ENCODE measurements at regions not wholly inside any gene's neighbourhood (a gene's known extent, or its start where the extent isn't known, plus 50 kb on each side); places are given as distances from the start of the nearest gene placed in this dataset.
"Not testable (repeated sequence)": the region's sequence is repeated elsewhere in the genome, so short reads cannot be mapped to it uniquely, and the experiment has no call there.

- no peak overlapping the region for H2AFZ ChIP-seq (ENCODE audit: low read length)
- no peak overlapping the region for H3K27ac ChIP-seq (ENCODE audit: low read length)
- H3K4me2 ChIP-seq (ENCODE audit: low read depth, low read length, poor library complexity, severe bottlenecking): no peak overlapping the region
- no peaks in the 10 kb centered on the region for H3K27me3 ChIP-seq (ENCODE audit: low read length)
- H3K36me3 ChIP-seq (ENCODE audit: insufficient read depth, low read length): no peaks in the 10 kb centered on the region
- H3K9me3 ChIP-seq (ENCODE audit: low read length): no peaks in the 10 kb centered on the region
- no peaks in the 10 kb centered on the region for H3K9me2 ChIP-seq (replicated peaks; ENCODE audit: insufficient read depth, low read length)
- H3K4me3 ChIP-seq (ENCODE audit: low read length): no peak overlapping the region
- DNase-seq: no peak
- no peaks in the 10 kb centered on the region for H4K20me1 ChIP-seq (ENCODE audit: insufficient read depth, low read depth, low read length)
- no peaks in the 10 kb centered on the region for H3K79me2 ChIP-seq (ENCODE audit: low read length)
- H3K4me1 ChIP-seq (ENCODE audit: low read length): no peaks in the 10 kb centered on the region
- H3K9ac ChIP-seq (ENCODE audit: low read length): no peak overlapping the region
Observed at GRCh38 chr11:50088231-50088630, 55.6 kb downstream of the OR4C45 start.

- H3K9me3 ChIP-seq (ENCODE audit: low read length): no peaks in the 10 kb centered on the region
- no peaks in the 10 kb centered on the region for H3K79me2 ChIP-seq (ENCODE audit: low read length)
- H3K9ac ChIP-seq (ENCODE audit: low read length): no peak overlapping the region
- H4K20me1 ChIP-seq (ENCODE audit: insufficient read depth, low read depth, low read length): no peaks in the 10 kb centered on the region
- no peak overlapping the region for H3K27ac ChIP-seq (ENCODE audit: low read length)
- H3K27me3 ChIP-seq (ENCODE audit: low read length): no peaks in the 10 kb centered on the region
- H3K4me3 ChIP-seq (ENCODE audit: low read length): no peak overlapping the region
- H3K9me2 ChIP-seq (replicated peaks; ENCODE audit: insufficient read depth, low read length): no peaks in the 10 kb centered on the region
- no peak overlapping the region for H3K4me2 ChIP-seq (ENCODE audit: low read depth, low read length, poor library complexity, severe bottlenecking)
- DNase-seq: no peak
- H3K4me1 ChIP-seq (ENCODE audit: low read length): no peaks in the 10 kb centered on the region
- no peaks in the 10 kb centered on the region for H3K36me3 ChIP-seq (ENCODE audit: insufficient read depth, low read length)
- no peak overlapping the region for H2AFZ ChIP-seq (ENCODE audit: low read length)
Observed at GRCh38 chr11:50098186-50098725, 65.6 kb downstream of the OR4C45 start.

DNA sequence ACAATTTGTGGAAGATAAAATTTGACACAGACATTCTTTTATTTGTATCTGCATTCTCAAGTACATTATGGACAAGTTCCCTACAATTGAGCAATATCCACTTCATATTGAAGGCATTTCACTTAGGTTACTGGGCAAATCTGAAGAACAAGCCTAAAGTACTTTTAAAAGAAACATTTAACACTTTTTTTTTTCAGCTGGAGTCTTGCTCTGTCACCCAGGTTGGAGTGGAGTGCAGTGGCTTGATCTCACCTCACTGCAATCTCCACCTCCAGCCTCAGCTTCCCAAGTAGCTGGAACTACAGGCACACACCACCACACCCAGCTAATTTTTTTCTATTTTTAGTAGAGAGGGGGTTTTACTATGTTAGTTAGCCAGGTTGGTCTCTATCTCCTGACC lies 70.2 kb downstream of the OR4C45 start:
- H3K4me2 ChIP-seq (ENCODE audit: low read depth, low read length, poor library complexity, severe bottlenecking): no peak overlapping the region
- H3K9ac ChIP-seq (ENCODE audit: low read length): no peak overlapping the region
- H3K27ac ChIP-seq (ENCODE audit: low read length): no peak overlapping the region
- no peaks in the 10 kb centered on the region for H3K27me3 ChIP-seq (ENCODE audit: low read length)
- DNase-seq: no peak
- H3K9me3 ChIP-seq (ENCODE audit: low read length): no peaks in the 10 kb centered on the region
- no peaks in the 10 kb centered on the region for H3K79me2 ChIP-seq (ENCODE audit: low read length)
- H2AFZ ChIP-seq (ENCODE audit: low read length): no peak overlapping the region
- no peaks in the 10 kb centered on the region for H3K36me3 ChIP-seq (ENCODE audit: insufficient read depth, low read length)
- no peak overlapping the region for H3K4me3 ChIP-seq (ENCODE audit: low read length)
- H3K9me2 ChIP-seq (replicated peaks; ENCODE audit: insufficient read depth, low read length): no peaks in the 10 kb centered on the region
- no peaks in the 10 kb centered on the region for H4K20me1 ChIP-seq (ENCODE audit: insufficient read depth, low read depth, low read length)
- no peaks in the 10 kb centered on the region for H3K4me1 ChIP-seq (ENCODE audit: low read length)

DNA sequence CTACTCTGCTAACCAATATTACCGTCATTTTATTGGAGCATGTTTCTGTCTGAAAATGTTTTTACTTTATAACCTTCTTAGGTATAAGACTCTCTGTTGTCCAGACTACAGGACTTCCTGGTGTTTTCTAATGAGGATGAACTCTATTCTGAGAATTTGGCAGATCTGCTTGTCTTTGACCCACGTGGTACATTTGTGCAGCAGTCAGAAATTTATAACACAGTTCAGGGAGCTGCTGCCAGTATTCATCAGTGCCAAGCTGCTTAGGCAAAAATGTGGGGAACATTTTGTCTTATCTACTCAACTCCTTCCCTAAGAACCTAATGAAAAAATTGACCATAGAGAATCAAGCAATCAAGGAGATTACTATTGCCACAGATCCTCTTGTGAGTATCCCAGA lies 108.0 kb downstream of the OR4C45 start:
- not testable (repeated sequence) for H2AFZ ChIP-seq (ENCODE audit: low read length); H4K20me1 ChIP-seq (ENCODE audit: insufficient read depth, low read depth, low read length); H3K9me2 ChIP-seq (replicated peaks; ENCODE audit: insufficient read depth, low read length); H3K4me2 ChIP-seq (ENCODE audit: low read depth, low read length, poor library complexity, severe bottlenecking); H3K36me3 ChIP-seq (ENCODE audit: insufficient read depth, low read length); H3K27ac ChIP-seq (ENCODE audit: low read length); H3K9ac ChIP-seq (ENCODE audit: low read length); H3K9me3 ChIP-seq (ENCODE audit: low read length); H3K4me1 ChIP-seq (ENCODE audit: low read length); DNase-seq; H3K79me2 ChIP-seq (ENCODE audit: low read length); H3K27me3 ChIP-seq (ENCODE audit: low read length); H3K4me3 ChIP-seq (ENCODE audit: low read length)

DNA sequence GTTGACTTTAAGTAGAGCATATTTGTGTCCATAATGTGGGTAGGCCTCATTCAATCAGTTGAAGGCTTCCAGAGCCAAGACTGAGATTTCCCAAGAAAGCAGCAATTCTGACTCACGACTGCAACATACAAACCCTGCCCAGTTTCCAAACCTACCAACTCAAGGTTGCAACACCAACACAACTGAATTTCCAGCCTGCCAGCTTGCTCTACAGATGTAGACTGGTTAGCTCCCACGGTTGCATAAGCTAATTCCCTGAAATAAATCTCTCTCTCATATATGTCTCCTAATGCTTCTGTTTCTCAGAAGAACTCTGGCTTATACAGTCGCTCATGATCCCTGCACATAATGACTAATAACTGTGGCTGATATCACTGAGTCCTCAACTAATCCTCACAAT lies 113.6 kb downstream of the OR4C45 start:
- H3K36me3 ChIP-seq (ENCODE audit: insufficient read depth, low read length); H3K4me2 ChIP-seq (ENCODE audit: low read depth, low read length, poor library complexity, severe bottlenecking); H3K9me2 ChIP-seq (replicated peaks; ENCODE audit: insufficient read depth, low read length); H2AFZ ChIP-seq (ENCODE audit: low read length); H4K20me1 ChIP-seq (ENCODE audit: insufficient read depth, low read depth, low read length); H3K9ac ChIP-seq (ENCODE audit: low read length); H3K27me3 ChIP-seq (ENCODE audit: low read length); H3K4me1 ChIP-seq (ENCODE audit: low read length); H3K9me3 ChIP-seq (ENCODE audit: low read length); DNase-seq; H3K27ac ChIP-seq (ENCODE audit: low read length); H3K79me2 ChIP-seq (ENCODE audit: low read length); H3K4me3 ChIP-seq (ENCODE audit: low read length): not testable (repeated sequence)

DNA sequence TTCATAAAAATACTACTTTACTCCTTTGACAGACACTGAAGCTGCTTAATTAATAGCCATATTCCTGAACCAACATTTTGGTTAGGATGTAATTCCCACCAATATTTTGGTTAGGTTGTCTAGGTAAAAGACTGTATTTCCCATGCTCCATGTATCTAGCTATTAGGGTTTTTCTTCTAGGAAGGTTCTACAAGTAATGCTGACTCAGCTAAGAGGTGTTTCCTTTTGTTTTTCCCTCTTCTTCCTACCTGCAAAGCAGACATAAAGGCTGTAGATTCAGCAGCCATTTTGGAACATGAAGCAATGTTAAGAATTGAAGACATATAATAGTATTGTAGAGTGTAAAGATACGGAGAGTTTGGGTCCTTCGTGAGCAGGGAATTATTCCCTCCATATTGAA lies 115.3 kb downstream of the OR4C45 start:
- H3K4me3 ChIP-seq (ENCODE audit: low read length); H4K20me1 ChIP-seq (ENCODE audit: insufficient read depth, low read depth, low read length); H3K9ac ChIP-seq (ENCODE audit: low read length); H3K4me1 ChIP-seq (ENCODE audit: low read length); H3K9me2 ChIP-seq (replicated peaks; ENCODE audit: insufficient read depth, low read length); H3K36me3 ChIP-seq (ENCODE audit: insufficient read depth, low read length); H3K9me3 ChIP-seq (ENCODE audit: low read length); H3K79me2 ChIP-seq (ENCODE audit: low read length); H3K27me3 ChIP-seq (ENCODE audit: low read length); H2AFZ ChIP-seq (ENCODE audit: low read length); H3K4me2 ChIP-seq (ENCODE audit: low read depth, low read length, poor library complexity, severe bottlenecking); H3K27ac ChIP-seq (ENCODE audit: low read length); DNase-seq: not testable (repeated sequence)

- H3K36me3 ChIP-seq (ENCODE audit: insufficient read depth, low read length): no peaks in the 10 kb centered on the region
- no peaks in the 10 kb centered on the region for H3K79me2 ChIP-seq (ENCODE audit: low read length)
- no peaks in the 10 kb centered on the region for H4K20me1 ChIP-seq (ENCODE audit: insufficient read depth, low read depth, low read length)
- H3K4me3 ChIP-seq (ENCODE audit: low read length): no peak overlapping the region
- H3K9ac ChIP-seq (ENCODE audit: low read length): no peak overlapping the region
- no peak for DNase-seq
- no peaks in the 10 kb centered on the region for H3K9me3 ChIP-seq (ENCODE audit: low read length)
- H3K27me3 ChIP-seq (ENCODE audit: low read length): no peaks in the 10 kb centered on the region
- no peak overlapping the region for H3K27ac ChIP-seq (ENCODE audit: low read length)
- H2AFZ ChIP-seq (ENCODE audit: low read length): no peak overlapping the region
- no peaks in the 10 kb centered on the region for H3K9me2 ChIP-seq (replicated peaks; ENCODE audit: insufficient read depth, low read length)
- H3K4me1 ChIP-seq (ENCODE audit: low read length): no peaks in the 10 kb centered on the region
- no peak overlapping the region for H3K4me2 ChIP-seq (ENCODE audit: low read depth, low read length, poor library complexity, severe bottlenecking)
Observed at GRCh38 chr11:50155508-50155907, 122.8 kb downstream of the OR4C45 start.

DNA sequence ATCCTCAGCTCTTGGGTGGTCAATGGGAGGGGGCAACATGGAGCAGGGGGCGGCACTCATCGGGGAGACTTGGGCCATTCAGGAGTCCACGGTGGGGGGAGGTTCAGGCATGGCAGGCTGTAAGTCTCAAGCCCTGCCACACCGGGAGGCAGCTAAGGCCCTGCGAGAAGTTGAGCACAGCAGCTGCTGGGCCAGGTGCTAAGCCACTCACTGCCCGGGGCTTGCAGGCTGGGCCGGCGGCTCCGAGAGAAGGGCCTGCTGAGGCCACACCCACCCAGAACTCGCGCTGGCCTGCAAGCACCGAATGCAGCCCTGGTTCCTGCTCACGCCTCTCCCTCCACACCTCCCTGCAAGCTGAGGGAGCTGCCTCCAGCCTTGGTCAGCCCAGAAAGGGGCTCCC lies 131.4 kb downstream of the OR4C45 start:
- Histone ChIP-seq H3K4me1 (ENCODE audit: low read length) (no peaks in the 10 kb centered on the region), H3K27me3 (ENCODE audit: low read length) (no peaks in the 10 kb centered on the region), H3K9me2 (replicated peaks; ENCODE audit: insufficient read depth, low read length) (no peaks in the 10 kb centered on the region), H3K36me3 (ENCODE audit: insufficient read depth, low read length) (no peaks in the 10 kb centered on the region), H3K79me2 (ENCODE audit: low read length) (no peaks in the 10 kb centered on the region), H3K27ac (ENCODE audit: low read length) (no peak overlapping the region), H4K20me1 (ENCODE audit: insufficient read depth, low read depth, low read length) (no peaks in the 10 kb centered on the region), H3K9ac (ENCODE audit: low read length) (no peak overlapping the region), H3K4me3 (ENCODE audit: low read length) (no peak overlapping the region), H2AFZ (ENCODE audit: low read length) (no peak overlapping the region), H3K4me2 (ENCODE audit: low read depth, low read length, poor library complexity, severe bottlenecking) (no peak overlapping the region), H3K9me3 (ENCODE audit: low read length) (peaks cover 3% of the 10 kb centered on the region; the same call in 1 of the 2 replicates)
- no peak for DNase-seq

- Histone ChIP-seq H3K4me3 (ENCODE audit: low read length) (no peak overlapping the region), H4K20me1 (ENCODE audit: insufficient read depth, low read depth, low read length) (no peaks in the 10 kb centered on the region), H3K27me3 (ENCODE audit: low read length) (no peaks in the 10 kb centered on the region), H3K4me1 (ENCODE audit: low read length) (no peaks in the 10 kb centered on the region), H3K9me2 (replicated peaks; ENCODE audit: insufficient read depth, low read length) (no peaks in the 10 kb centered on the region), H3K79me2 (ENCODE audit: low read length) (no peaks in the 10 kb centered on the region), H2AFZ (ENCODE audit: low read length) (no peak overlapping the region), H3K9me3 (ENCODE audit: low read length) (no peaks in the 10 kb centered on the region), H3K36me3 (ENCODE audit: insufficient read depth, low read length) (no peaks in the 10 kb centered on the region), H3K9ac (ENCODE audit: low read length) (no peak overlapping the region), H3K27ac (ENCODE audit: low read length) (no peak overlapping the region), H3K4me2 (ENCODE audit: low read depth, low read length, poor library complexity, severe bottlenecking) (no peak overlapping the region)
- DNase-seq: no peak
Observed at GRCh38 chr11:50169634-50170033, 137.0 kb downstream of the OR4C45 start.

Data from Karpas-422 (cell line).